ENCODE measurements at regions not wholly inside any gene's neighbourhood (a gene's known extent, or its start where the extent isn't known, plus 50 kb on each side); places are given as distances from the start of the nearest gene placed in this dataset.

GRCh38 chr6:109237986-109238329 lies 142.7 kb downstream of the CEP57L1 start:
- H3K4me1 ChIP-seq: peaks cover 0 to 26% (median 4%) of the 10 kb centered on the region in 4 donors
- no peak for DNase-seq
- no peaks in the 10 kb centered on the region for H3K9me3 ChIP-seq
- H3K4me3 ChIP-seq: no peak overlapping the region
- intact Hi-C loops (cut with DNase I; ENCODE audit: low total_unique reads): no loop called here
- 87 to 96% (median 95%) methylated on average over 11 of the region's 11 CpGs for WGBS, 5 donors
- no peaks in the 10 kb centered on the region for H3K27me3 ChIP-seq
- H3K36me3 ChIP-seq: no peaks in the 10 kb centered on the region
- H3K27ac ChIP-seq: no peak overlapping the region
- TF ChIP-seq, protein P1, sequence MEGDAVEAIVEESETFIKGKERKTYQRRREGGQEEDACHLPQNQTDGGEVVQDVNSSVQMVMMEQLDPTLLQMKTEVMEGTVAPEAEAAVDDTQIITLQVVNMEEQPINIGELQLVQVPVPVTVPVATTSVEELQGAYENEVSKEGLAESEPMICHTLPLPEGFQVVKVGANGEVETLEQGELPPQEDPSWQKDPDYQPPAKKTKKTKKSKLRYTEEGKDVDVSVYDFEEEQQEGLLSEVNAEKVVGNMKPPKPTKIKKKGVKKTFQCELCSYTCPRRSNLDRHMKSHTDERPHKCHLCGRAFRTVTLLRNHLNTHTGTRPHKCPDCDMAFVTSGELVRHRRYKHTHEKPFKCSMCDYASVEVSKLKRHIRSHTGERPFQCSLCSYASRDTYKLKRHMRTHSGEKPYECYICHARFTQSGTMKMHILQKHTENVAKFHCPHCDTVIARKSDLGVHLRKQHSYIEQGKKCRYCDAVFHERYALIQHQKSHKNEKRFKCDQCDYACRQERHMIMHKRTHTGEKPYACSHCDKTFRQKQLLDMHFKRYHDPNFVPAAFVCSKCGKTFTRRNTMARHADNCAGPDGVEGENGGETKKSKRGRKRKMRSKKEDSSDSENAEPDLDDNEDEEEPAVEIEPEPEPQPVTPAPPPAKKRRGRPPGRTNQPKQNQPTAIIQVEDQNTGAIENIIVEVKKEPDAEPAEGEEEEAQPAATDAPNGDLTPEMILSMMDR (IDR thresholded peaks at IDR 0.05): no peak
- TF ChIP-seq POLR2A (IDR thresholded peaks at IDR 0.05) (no peak), POLR2AphosphoS5 (IDR thresholded peaks at IDR 0.05) (no peak), EP300 (IDR thresholded peaks at IDR 0.05) (no peak)

DNA sequence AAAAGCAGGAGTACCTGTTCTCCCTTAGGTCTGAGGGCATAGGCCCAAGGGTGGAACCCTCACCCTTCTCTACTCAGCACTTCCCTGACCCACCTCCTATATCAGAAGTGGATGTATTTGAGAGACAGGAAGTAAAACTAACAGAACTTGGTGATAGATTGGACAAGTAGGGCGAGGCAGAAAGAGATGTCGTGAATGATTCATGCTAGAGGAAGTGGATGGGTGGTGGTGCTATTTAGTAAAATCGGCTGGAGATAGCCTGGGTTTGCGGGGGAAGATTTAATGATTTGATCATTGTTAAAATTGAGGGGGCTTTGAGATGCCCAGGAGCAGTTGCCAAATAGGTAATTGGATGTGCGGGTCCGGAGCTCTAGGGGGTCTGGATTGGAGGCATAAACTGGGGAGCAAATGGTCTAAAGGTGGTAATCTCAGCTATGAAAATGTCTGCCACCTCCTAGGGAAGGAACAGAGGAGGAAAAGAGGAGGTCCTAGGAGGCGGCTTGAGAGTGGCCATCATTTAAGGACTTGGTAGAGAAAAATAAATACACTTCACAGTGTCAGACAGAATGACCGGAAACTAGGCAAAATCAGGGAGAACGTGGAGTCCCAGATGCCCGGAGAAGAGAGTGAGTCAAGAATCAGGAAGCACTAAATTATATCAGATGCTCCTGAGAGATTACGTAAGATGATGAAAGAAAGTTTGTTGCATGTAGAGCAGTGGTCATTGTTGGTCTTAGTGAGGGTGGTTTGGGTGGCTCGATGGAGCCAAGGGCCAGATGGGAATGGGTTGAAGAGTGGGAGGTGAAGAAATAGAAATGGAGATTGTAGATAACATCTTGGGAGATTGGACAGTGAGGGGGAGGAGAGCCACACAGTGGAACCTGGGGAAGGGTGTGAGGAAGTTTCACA lies 142.0 kb downstream of the CEP57L1 start:
- H3K4me1 ChIP-seq: peaks cover 0 to 26% (median 4%) of the 10 kb centered on the region in 4 donors
- H3K27ac ChIP-seq: peak overlapping the region in 2 of 5 donors; percentile 20 to 46
- no peaks in the 10 kb centered on the region for H3K36me3 ChIP-seq
- WGBS, 5 donors: 63 to 83% (median 78%) methylated on average over 12 of the region's 12 CpGs
- intact Hi-C loops (cut with DNase I; ENCODE audit: low total_unique reads): no loop called here
- H3K27me3 ChIP-seq: no peaks in the 10 kb centered on the region
- H3K4me3 ChIP-seq: no peak overlapping the region
- DNase-seq: peak in 1 of 2 donors; percentile 54
- no peaks in the 10 kb centered on the region for H3K9me3 ChIP-seq
- no peak for TF ChIP-seq POLR2AphosphoS5 (IDR thresholded peaks at IDR 0.05)
- no peak for TF ChIP-seq EP300 (IDR thresholded peaks at IDR 0.05)
- TF ChIP-seq, protein P1 (IDR thresholded peaks at IDR 0.05): no peak
- TF ChIP-seq POLR2A (IDR thresholded peaks at IDR 0.05): no peak

- Histone ChIP-seq H3K27ac (peak overlapping the region in 1 of 5 donors; percentile 38), H3K4me3 (no peak overlapping the region), H3K9me3 (no peaks in the 10 kb centered on the region), H3K36me3 (no peaks in the 10 kb centered on the region), H3K27me3 (no peaks in the 10 kb centered on the region), H3K4me1 (peaks cover 0 to 26% (median 4%) of the 10 kb centered on the region in 4 donors)
- DNase-seq: peak in 1 of 2 donors; percentile 73
- no peak for TF ChIP-seq EP300 (IDR thresholded peaks at IDR 0.05)
- TF ChIP-seq POLR2A (IDR thresholded peaks at IDR 0.05): no peak
- TF ChIP-seq, protein P1 (IDR thresholded peaks at IDR 0.05): no peak
- no peak for TF ChIP-seq POLR2AphosphoS5 (IDR thresholded peaks at IDR 0.05)
- intact Hi-C loops (cut with DNase I; ENCODE audit: low total_unique reads): no loop called here
- 69 to 77% (median 71%) methylated on average over 18 of the region's 18 CpGs for WGBS, 5 donors
Measured at GRCh38 chr6:109236115-109237076, 141.1 kb downstream of the CEP57L1 start.

DNA sequence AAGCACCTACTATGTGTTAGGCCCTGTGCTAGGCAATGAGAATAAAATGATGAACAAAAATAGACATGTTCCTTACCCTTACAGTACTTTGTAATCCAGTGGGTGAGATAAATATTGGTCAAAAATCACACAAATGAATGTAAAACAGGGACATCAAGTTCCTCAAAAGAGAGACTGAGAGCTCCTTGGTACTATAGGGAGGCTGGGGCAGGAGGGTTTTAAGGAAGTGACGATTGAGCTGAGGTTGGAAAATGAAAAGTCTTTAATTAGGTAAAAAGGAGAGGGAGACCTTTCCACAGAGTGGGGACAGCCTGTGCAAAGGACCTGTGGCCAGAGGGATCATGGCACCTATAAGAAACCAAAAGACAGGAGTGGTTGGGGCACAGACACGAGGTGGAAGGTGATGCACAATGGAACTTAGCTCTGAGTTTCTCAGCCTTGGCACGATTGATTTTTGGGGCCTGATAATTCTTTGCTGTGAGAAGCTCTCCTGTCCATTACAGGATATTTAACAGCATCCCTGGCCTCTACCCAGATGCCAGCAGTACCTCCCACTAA lies 140.3 kb downstream of the CEP57L1 start:
- no peaks in the 10 kb centered on the region for H3K9me3 ChIP-seq
- intact Hi-C loops (cut with DNase I; ENCODE audit: low total_unique reads): no loop called here
- 84 to 94% (median 90%) methylated on average over 3 of the region's 3 CpGs for WGBS, 5 donors
- no peak for TF ChIP-seq EP300 (IDR thresholded peaks at IDR 0.05)
- TF ChIP-seq POLR2A (IDR thresholded peaks at IDR 0.05): no peak
- TF ChIP-seq, protein P1 (IDR thresholded peaks at IDR 0.05): no peak
- no peak for TF ChIP-seq POLR2AphosphoS5 (IDR thresholded peaks at IDR 0.05)
- no peak for DNase-seq
- no peak overlapping the region for H3K4me3 ChIP-seq
- H3K4me1 ChIP-seq: peaks cover 0 to 26% (median 4%) of the 10 kb centered on the region in 4 donors
- no peak overlapping the region for H3K27ac ChIP-seq
- no peaks in the 10 kb centered on the region for H3K36me3 ChIP-seq
- H3K27me3 ChIP-seq: no peaks in the 10 kb centered on the region
